ENCODE measurements at regions not wholly inside any gene's neighbourhood (a gene's known extent, or its start where the extent isn't known, plus 50 kb on each side); places are given as distances from the start of the nearest gene placed in this dataset.
A peak's percentile ranks its signal among the peaks of the same experiment; 100 is the strongest.
"Not testable (repeated sequence)": the region's sequence is repeated elsewhere in the genome, so short reads cannot be mapped to it uniquely, and the experiment has no call there.

GRCh38 chr12:10453-10852, 56.1 kb upstream of the IQSEC3 start:
- H3K4me3 ChIP-seq (ENCODE audit: low read depth, low read length); DNase-seq (ENCODE audit: low read depth); H3K36me3 ChIP-seq (ENCODE audit: control insufficient read depth, insufficient read depth, low read length); H3K27me3 ChIP-seq (ENCODE audit: control insufficient read depth, insufficient read depth, low read length): not testable (repeated sequence)

DNA sequence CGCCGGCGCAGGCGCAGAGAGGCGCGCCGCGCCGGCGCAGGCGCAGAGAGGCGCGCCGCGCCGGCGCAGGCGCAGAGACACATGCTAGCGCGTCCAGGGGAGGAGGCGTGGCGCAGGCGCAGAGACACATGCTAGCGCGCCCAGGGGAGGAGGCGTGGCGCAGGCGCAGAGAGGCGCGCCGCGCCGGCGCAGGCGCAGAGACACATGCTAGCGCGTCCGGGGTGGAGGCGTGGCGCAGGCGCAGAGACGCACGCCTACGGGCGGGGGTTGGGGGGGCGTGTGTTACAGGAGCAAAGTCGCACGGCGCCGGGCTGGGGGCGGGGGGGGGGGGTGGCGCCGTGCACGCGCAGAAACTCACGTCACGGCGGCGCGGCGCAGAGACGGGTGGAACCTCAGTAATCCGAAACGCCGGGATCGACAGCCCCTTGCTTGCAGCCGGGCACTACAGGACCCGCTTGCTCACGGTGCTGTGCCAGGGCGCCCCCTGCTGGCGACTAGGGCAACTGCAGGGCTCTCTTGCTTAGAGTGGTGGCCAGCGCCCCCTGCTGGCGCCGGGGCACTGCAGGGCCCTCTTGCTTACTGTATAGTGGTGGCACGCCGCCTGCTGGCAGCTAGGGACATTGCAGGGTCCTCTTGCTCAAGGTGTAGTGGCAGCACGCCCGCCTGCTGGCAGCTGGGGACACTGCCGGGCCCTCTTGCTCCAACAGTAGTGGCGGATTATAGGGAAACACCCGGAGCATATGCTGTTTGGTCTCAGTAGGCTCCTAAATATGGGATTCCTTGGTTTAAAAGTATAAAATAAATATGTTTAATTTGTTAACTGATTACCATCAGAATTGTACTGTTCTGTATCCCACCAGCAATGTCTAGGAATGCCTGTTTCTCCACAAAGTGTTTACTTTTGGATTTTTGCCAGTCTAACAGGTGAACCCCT, 55.4 kb upstream of the IQSEC3 start:
- not testable (repeated sequence) for H3K4me3 ChIP-seq (ENCODE audit: low read depth, low read length); H3K36me3 ChIP-seq (ENCODE audit: control insufficient read depth, insufficient read depth, low read length); DNase-seq (ENCODE audit: low read depth); H3K27me3 ChIP-seq (ENCODE audit: control insufficient read depth, insufficient read depth, low read length)

- not testable (repeated sequence) for H3K36me3 ChIP-seq (ENCODE audit: control insufficient read depth, insufficient read depth, low read length); DNase-seq (ENCODE audit: low read depth); H3K27me3 ChIP-seq (ENCODE audit: control insufficient read depth, insufficient read depth, low read length); H3K4me3 ChIP-seq (ENCODE audit: low read depth, low read length)
Observed at GRCh38 chr12:12306-12705, 54.3 kb upstream of the IQSEC3 start.

DNA sequence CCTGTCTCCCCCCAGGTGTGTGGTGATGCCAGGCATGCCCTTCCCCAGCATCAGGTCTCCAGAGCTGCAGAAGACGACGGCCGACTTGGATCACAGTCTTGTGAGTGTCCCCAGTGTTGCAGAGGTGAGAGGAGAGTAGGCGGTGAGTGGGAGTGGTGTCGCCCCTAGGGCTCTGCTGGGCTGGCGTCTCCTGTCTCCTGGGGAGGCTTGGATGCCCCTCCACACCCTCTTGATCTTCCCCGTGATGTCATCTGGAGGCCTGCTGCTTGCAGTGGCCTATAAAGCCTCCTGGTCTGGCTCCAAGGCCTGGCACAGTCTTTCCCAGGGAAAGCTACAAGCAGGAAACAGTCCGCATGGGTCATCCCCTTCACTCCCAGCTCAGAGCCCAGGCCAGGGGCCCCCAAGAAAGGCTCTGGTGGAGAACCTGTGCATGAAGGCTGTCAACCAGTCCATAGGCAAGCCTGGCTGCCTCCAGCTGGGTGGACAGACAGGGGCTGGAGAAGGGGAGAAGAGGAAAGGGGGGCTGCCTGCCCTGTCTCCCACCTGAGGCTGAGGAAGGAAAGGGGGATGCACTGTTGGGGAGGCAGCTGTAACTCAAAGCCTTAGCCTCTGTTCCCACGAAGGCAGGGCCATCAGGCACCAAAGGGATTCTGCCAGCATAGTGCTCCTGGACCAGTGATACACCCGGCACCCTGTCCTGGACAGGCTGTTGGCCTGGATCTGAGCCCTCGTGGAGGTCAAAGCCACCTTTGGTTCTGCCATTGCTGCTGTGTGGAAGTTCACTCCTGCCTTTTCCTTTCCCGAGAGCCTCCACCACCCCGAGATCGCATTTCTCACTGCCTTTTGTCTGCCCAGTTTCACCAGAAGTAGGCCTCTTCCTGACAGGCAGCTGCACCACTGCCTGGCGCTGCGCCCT, 53.6 kb upstream of the IQSEC3 start:
- DNase-seq (ENCODE audit: low read depth); H3K36me3 ChIP-seq (ENCODE audit: control insufficient read depth, insufficient read depth, low read length); H3K27me3 ChIP-seq (ENCODE audit: control insufficient read depth, insufficient read depth, low read length); H3K4me3 ChIP-seq (ENCODE audit: low read depth, low read length): not testable (repeated sequence)

- not testable (repeated sequence) for H3K27me3 ChIP-seq (ENCODE audit: control insufficient read depth, insufficient read depth, low read length); H3K4me3 ChIP-seq (ENCODE audit: low read depth, low read length); H3K36me3 ChIP-seq (ENCODE audit: control insufficient read depth, insufficient read depth, low read length)
- peak; percentile 0 for DNase-seq (ENCODE audit: low read depth)
Observed at GRCh38 chr12:13841-14240, 52.7 kb upstream of the IQSEC3 start.

GRCh38 chr12:14696-15095, 51.9 kb upstream of the IQSEC3 start:
- not testable (repeated sequence) for H3K36me3 ChIP-seq (ENCODE audit: control insufficient read depth, insufficient read depth, low read length); H3K4me3 ChIP-seq (ENCODE audit: low read depth, low read length); H3K27me3 ChIP-seq (ENCODE audit: control insufficient read depth, insufficient read depth, low read length); DNase-seq (ENCODE audit: low read depth)

- not testable (repeated sequence) for DNase-seq (ENCODE audit: low read depth); H3K27me3 ChIP-seq (ENCODE audit: control insufficient read depth, insufficient read depth, low read length); H3K4me3 ChIP-seq (ENCODE audit: low read depth, low read length); H3K36me3 ChIP-seq (ENCODE audit: control insufficient read depth, insufficient read depth, low read length)
Observed at GRCh38 chr12:15381-15780, 51.2 kb upstream of the IQSEC3 start.

DNA sequence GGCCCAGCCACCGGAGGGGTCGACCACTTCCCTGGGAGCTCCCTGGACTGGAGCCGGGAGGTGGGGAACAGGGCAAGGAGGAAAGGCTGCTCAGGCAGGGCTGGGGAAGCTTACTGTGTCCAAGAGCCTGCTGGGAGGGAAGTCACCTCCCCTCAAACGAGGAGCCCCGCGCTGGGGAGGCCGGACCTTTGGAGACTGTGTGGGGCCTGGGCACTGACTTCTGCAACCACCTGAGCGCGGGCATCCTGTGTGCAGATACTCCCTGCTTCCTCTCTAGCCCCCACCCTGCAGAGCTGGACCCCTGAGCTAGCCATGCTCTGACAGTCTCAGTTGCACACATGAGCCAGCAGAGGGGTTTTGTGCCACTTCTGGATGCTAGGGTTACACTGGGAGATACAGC, 50.5 kb upstream of the IQSEC3 start:
- H3K4me3 ChIP-seq (ENCODE audit: low read depth, low read length); H3K27me3 ChIP-seq (ENCODE audit: control insufficient read depth, insufficient read depth, low read length); H3K36me3 ChIP-seq (ENCODE audit: control insufficient read depth, insufficient read depth, low read length); DNase-seq (ENCODE audit: low read depth): not testable (repeated sequence)

DNA sequence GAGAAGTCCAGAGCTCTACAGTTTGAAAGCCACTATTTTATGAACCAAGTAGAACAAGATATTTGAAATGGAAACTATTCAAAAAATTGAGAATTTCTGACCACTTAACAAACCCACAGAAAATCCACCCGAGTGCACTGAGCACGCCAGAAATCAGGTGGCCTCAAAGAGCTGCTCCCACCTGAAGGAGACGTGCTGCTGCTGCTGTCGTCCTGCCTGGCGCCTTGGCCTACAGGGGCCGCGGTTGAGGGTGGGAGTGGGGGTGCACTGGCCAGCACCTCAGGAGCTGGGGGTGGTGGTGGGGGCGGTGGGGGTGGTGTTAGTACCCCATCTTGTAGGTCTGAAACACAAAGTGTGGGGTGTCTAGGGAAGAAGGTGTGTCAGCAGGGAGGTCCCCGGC, 50.0 kb upstream of the IQSEC3 start:
- not testable (repeated sequence) for H3K36me3 ChIP-seq (ENCODE audit: control insufficient read depth, insufficient read depth, low read length); DNase-seq (ENCODE audit: low read depth); H3K27me3 ChIP-seq (ENCODE audit: control insufficient read depth, insufficient read depth, low read length); H3K4me3 ChIP-seq (ENCODE audit: low read depth, low read length)

All from kidney epithelial cell (primary cell).